ENCODE measurements at regions not wholly inside any gene's neighbourhood (a gene's known extent, or its start where the extent isn't known, plus 50 kb on each side); places are given as distances from the start of the nearest gene placed in this dataset.
A peak's percentile ranks its signal among the peaks of the same experiment; 100 is the strongest.

GRCh38 chr2:146226077-146226476 lies 1618.8 kb upstream of the ACVR2A start:
- no peak overlapping the region for H3K4me3 ChIP-seq (ENCODE audit: low read depth, low read length)
- no peak for TF ChIP-seq CTCF (conservative IDR thresholded peaks at IDR 0.05; ENCODE audit: low read depth, low read length)

GRCh38 chr2:146221826-146222225 lies 1623.0 kb upstream of the ACVR2A start:
- H3K4me3 ChIP-seq (ENCODE audit: low read depth, low read length) = no peak overlapping the region
- no peak for TF ChIP-seq CTCF (conservative IDR thresholded peaks at IDR 0.05; ENCODE audit: low read depth, low read length)
- DNase-seq (ENCODE audit: low read depth) = no peak

More at GRCh38 chr2:146226077-146226476, 1618.8 kb upstream of the ACVR2A start:
- no peak for DNase-seq (ENCODE audit: low read depth)

- no peak for DNase-seq (ENCODE audit: low read depth)
- no peak for TF ChIP-seq CTCF (conservative IDR thresholded peaks at IDR 0.05; ENCODE audit: low read depth, low read length)
- no peak overlapping the region for H3K4me3 ChIP-seq (ENCODE audit: low read depth, low read length)
Observed at GRCh38 chr2:146220957-146221356, 1623.9 kb upstream of the ACVR2A start.

GRCh38 chr2:146214394-146214929 lies 1630.4 kb upstream of the ACVR2A start:
- TF ChIP-seq CTCF (conservative IDR thresholded peaks at IDR 0.05; ENCODE audit: low read depth, low read length) = no peak
- DNase-seq (ENCODE audit: low read depth) = peak; percentile 19
- no peak overlapping the region for H3K4me3 ChIP-seq (ENCODE audit: low read depth, low read length)

- no peak overlapping the region for H3K4me3 ChIP-seq (ENCODE audit: low read depth, low read length)
- no peak for TF ChIP-seq CTCF (conservative IDR thresholded peaks at IDR 0.05; ENCODE audit: low read depth, low read length)
- no peak for DNase-seq (ENCODE audit: low read depth)
Observed at GRCh38 chr2:146213674-146214073, 1631.2 kb upstream of the ACVR2A start.

- no peak for DNase-seq (ENCODE audit: low read depth)
- H3K4me3 ChIP-seq (ENCODE audit: low read depth, low read length) = no peak overlapping the region
- no peak for TF ChIP-seq CTCF (conservative IDR thresholded peaks at IDR 0.05; ENCODE audit: low read depth, low read length)
Observed at GRCh38 chr2:146212602-146213001, 1632.2 kb upstream of the ACVR2A start.

- no peak for TF ChIP-seq CTCF (conservative IDR thresholded peaks at IDR 0.05; ENCODE audit: low read depth, low read length)
- H3K4me3 ChIP-seq (ENCODE audit: low read depth, low read length) = no peak overlapping the region
- DNase-seq (ENCODE audit: low read depth) = no peak
Observed at GRCh38 chr2:146209842-146210275, 1635.0 kb upstream of the ACVR2A start.
